GM12878 (cell line): ENCODE measurements at regions not wholly inside any gene's neighbourhood (a gene's known extent, or its start where the extent isn't known, plus 50 kb on each side); places are given as distances from the start of the nearest gene placed in this dataset.

Experiments used
- ATAC-seq: fragments of 200-7000 bp; cut with Tn5 transposase; 3 replicates; pipeline ENCODE4 v1.9.1; 2020; ENCODE audit warnings: mild to moderate bottlenecking, moderate library complexity
- BruUV-seq: library from RNA; stranded (reverse); fragments of 400-500 nt; replicated peaks from 2 replicates; lab custom pipeline; 2021; lab: Mats Ljungman, UMichigan
- CTCF ChIA-PET: fragments of 300-600 bp; sonication (Branson Sonifier 250); formaldehyde crosslinking; extraction: SDS; loops from one replicate; lab custom pipeline; 2021; ENCODE audit warnings: inconsistent platforms; lab: Yijun Ruan, JAX
- POLR2A ChIA-PET: fragments of 350-600 bp; formaldehyde crosslinking; extraction: SDS; loops from one replicate; lab custom pipeline; 2021; ENCODE audit warnings: inconsistent platforms; lab: Charles Lee
- RAD21 ChIA-PET: fragments of 300-600 bp; sonication (Branson Sonifier 250); formaldehyde crosslinking; loops from one replicate; lab custom pipeline; 2023; ENCODE audit warnings: antibody characterized with exemption; ENCODE audit not compliant: unreplicated experiment; lab: Charles Lee
- SMC1A ChIA-PET: fragments of 300-600 bp; sonication (Branson Sonifier 250); formaldehyde crosslinking; loops from one replicate; lab custom pipeline; 2023; ENCODE audit not compliant: unreplicated experiment, uncharacterized antibody; lab: Charles Lee
- DNase-seq: peaks from one replicate; pipeline ENCODE4 v3.0.0-alpha.2; 2011; ENCODE audit warnings: low read depth, low spot score
- FAIRE-seq: peaks from 3 replicates; lab custom pipeline; 2011; peaks lifted over from hg19 to GRCh38; lab: Jason Lieb, UNC
- H2AFZ ChIP-seq: 2 replicates; pipeline ENCODE4 v1.6.0; 2011; ENCODE audit warnings: low read depth, low read length, control low read depth; ENCODE audit not compliant: control insufficient read depth
- H3K27ac ChIP-seq: 2 replicates; pipeline ENCODE4 v1.5.1; 2011; ENCODE audit warnings: control low read depth; ENCODE audit not compliant: control insufficient read depth, insufficient read depth
- H3K27me3 ChIP-seq, 2 experiments: replicated peaks in 1 of 2; 2 replicates each; pipeline versions ENCODE4 v1.6.0 to v1.6.1; 2011; ENCODE audit warnings: low read length in 1 of 2; ENCODE audit not compliant: control insufficient read depth in 2 of 2, insufficient read depth in 2 of 2
- H3K36me3 ChIP-seq, 2 experiments: 2 replicates each; pipeline ENCODE4 v1.5.1; 2011; ENCODE audit warnings: low read length in 1 of 2; ENCODE audit not compliant: control insufficient read depth in 2 of 2, insufficient read depth in 2 of 2
- H3K4me1 ChIP-seq: 2 replicates; pipeline ENCODE4 v1.6.1; 2011; ENCODE audit warnings: mild to moderate bottlenecking, low read length, moderate library complexity, mixed read lengths; ENCODE audit not compliant: control insufficient read depth, insufficient read depth
- H3K4me2 ChIP-seq: 2 replicates; pipeline ENCODE4 v1.6.0; 2011; ENCODE audit warnings: control low read depth; ENCODE audit not compliant: control insufficient read depth, insufficient read depth
- H3K4me3 ChIP-seq: fragments of 200-600 bp; sonication (generic); 2 replicates; pipeline ENCODE4 v1.5.1; 2016
- H3K79me2 ChIP-seq: 2 replicates; pipeline ENCODE4 v1.6.0; 2011; ENCODE audit warnings: low read length; ENCODE audit not compliant: control insufficient read depth, insufficient read depth
- H3K9ac ChIP-seq: 2 replicates; pipeline ENCODE4 v1.8.0; 2011; ENCODE audit warnings: low read length, control low read depth, mixed read lengths; ENCODE audit not compliant: control insufficient read depth, insufficient read depth
- H3K9me3 ChIP-seq: replicated peaks from 3 replicates; pipeline ENCODE4 v1.5.1; 2011; ENCODE audit warnings: mild to moderate bottlenecking, low read length; ENCODE audit not compliant: control insufficient read depth, insufficient read depth
- H4K20me1 ChIP-seq: 2 replicates; pipeline ENCODE4 v1.6.0; 2011; ENCODE audit not compliant: control insufficient read depth, insufficient read depth
- SREBF2 ChIP-seq: IDR thresholded peaks from 2 replicates; pipeline ENCODE4 v1.6.1; 2012; ENCODE audit warnings: mild to moderate bottlenecking, low read length
- TARDBP ChIP-seq: IDR thresholded peaks from 2 replicates; pipeline ENCODE4 v1.6.1; 2016; ENCODE audit warnings: borderline replicate concordance
- TCF12 ChIP-seq: IDR thresholded peaks from 2 replicates; pipeline ENCODE4 v1.6.1; 2011; ENCODE audit warnings: low read depth, mild to moderate bottlenecking, low read length
- WGBS: methylation state at CpG from one replicate; pipeline ENCODE4 v1.1.6; 2016; ENCODE audit warnings: low lambda C conversion rate; ENCODE audit not compliant: insufficient replicate concordance, insufficient coverage; ENCODE audit errors: missing lambda C conversion rate; 5-methylcytosine and 5-hydroxymethylcytosine counted together
- in situ Hi-C: fragments of 300-500 bp; cut with MboI; formaldehyde crosslinking; loops from 9 replicates; pipeline ENCODE4 v1.14.3; 2018; ENCODE audit warnings: mixed read lengths
- intact Hi-C: fragments of 100-400 bp; cut with micrococcal nuclease; formaldehyde crosslinking; loops from one replicate; pipeline ENCODE4 v1.14.2; 2022; ENCODE audit not compliant: unreplicated experiment
- TF ChIP-seq, protein P1 (sequence below): fragments of 450-650 bp; formaldehyde crosslinking; IDR thresholded peaks from 2 replicates; pipeline ENCODE4 v1.4.0; 2022; ENCODE audit warnings: mild to moderate bottlenecking, moderate library complexity
- TF ChIP-seq, protein P2 (sequence below): IDR thresholded peaks from 2 replicates; pipeline ENCODE4 v1.6.1; 2011; ENCODE audit warnings: mild to moderate bottlenecking, low read depth, low read length, moderate library complexity; ENCODE audit not compliant: insufficient replicate concordance

DNA sequence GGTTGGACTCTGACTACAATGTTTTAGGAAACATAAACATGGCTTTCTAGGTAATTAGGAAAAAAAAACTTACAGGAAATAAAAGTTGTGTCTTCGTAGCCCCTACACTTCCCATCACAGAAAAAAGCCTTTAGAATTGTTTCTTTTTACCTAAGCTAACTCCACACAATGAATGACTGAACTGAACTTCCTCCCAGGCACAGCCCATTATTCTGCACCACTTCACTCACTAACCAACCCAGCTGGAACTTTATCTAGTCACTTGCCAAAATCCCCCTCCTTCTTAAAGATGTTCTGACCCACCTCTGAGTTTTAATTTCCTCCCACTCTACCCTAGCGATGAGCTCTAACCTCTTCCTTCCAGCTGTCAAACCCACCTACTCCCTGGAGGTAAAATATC lies 91.7 kb upstream of the MEOX2 start:
- Histone ChIP-seq H3K79me2 (no peaks in the 10 kb centered on the region), H3K4me1 (no peaks in the 10 kb centered on the region), H3K4me2 (no peak overlapping the region), H3K27me3 (no peaks in the 10 kb centered on the region), H4K20me1 (no peaks in the 10 kb centered on the region), H3K27ac (no peak overlapping the region), H3K36me3 (no peaks in the 10 kb centered on the region), H3K9me3 (no peaks in the 10 kb centered on the region), H3K9ac (no peak overlapping the region), H2AFZ (no peak overlapping the region), H3K4me3 (no peak overlapping the region)
- FAIRE-seq (no peak), DNase-seq (no peak), ATAC-seq (no peak)
- 0% methylated on average over 2 of the region's 2 CpGs for WGBS
- intact Hi-C loops, result no loop called here
- SMC1A ChIA-PET, result interaction anchor here (0.9 kb wide), 1 partner anchor 44 kb away, joined by 3 read pairs; no protein-coding TSS in a partner anchor
- in situ Hi-C loops, result no loop called here
- POLR2A ChIA-PET, result no interaction called here
- no peak for TF ChIP-seq TCF12
- TF ChIP-seq, protein P1, sequence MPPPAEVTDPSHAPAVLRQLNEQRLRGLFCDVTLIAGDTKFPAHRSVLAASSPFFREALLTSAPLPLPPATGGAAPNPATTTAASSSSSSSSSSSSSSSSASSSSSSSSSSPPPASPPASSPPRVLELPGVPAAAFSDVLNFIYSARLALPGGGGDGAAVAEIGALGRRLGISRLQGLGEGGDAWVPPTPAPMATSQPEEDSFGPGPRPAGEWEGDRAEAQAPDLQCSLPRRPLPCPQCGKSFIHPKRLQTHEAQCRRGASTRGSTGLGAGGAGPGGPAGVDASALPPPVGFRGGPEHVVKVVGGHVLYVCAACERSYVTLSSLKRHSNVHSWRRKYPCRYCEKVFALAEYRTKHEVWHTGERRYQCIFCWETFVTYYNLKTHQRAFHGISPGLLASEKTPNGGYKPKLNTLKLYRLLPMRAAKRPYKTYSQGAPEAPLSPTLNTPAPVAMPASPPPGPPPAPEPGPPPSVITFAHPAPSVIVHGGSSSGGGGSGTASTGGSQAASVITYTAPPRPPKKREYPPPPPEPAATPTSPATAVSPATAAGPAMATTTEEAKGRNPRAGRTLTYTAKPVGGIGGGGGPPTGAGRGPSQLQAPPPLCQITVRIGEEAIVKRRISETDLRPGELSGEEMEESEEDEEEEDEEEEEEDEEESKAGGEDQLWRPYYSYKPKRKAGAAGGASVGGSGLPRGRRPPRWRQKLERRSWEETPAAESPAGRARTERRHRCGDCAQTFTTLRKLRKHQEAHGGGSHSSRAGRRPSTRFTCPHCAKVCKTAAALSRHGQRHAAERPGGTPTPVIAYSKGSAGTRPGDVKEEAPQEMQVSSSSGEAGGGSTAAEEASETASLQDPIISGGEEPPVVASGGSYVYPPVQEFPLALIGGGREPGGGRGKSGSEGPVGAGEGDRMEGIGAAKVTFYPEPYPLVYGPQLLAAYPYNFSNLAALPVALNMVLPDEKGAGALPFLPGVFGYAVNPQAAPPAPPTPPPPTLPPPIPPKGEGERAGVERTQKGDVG (CRISPR knock-in tag), result no peak
- no TSS peak for BruUV-seq
- RAD21 ChIA-PET, result no interaction called here
- CTCF ChIA-PET, result no interaction called here

- DNase-seq, result no peak
- H3K9ac ChIP-seq, result no peak overlapping the region
- in situ Hi-C loops (no loop called here), intact Hi-C loops (no loop called here)
- ATAC-seq, result no peak
- no TSS peak for BruUV-seq
- H3K4me3 ChIP-seq, result no peak overlapping the region
- H4K20me1 ChIP-seq, result no peaks in the 10 kb centered on the region
- no peaks in the 10 kb centered on the region for H3K4me1 ChIP-seq
- no peaks in the 10 kb centered on the region for H3K36me3 ChIP-seq
- H3K9me3 ChIP-seq, result no peaks in the 10 kb centered on the region
- ChIA-PET RAD21 (no interaction called here), POLR2A (no interaction called here), CTCF (no interaction called here), SMC1A (interaction anchor here (1.1 kb wide), 1 partner anchor 10 kb away, joined by 3 read pairs; no protein-coding TSS in a partner anchor)
- no peak overlapping the region for H3K4me2 ChIP-seq
- FAIRE-seq, result no peak
- H3K27me3 ChIP-seq, result no peaks in the 10 kb centered on the region
- H3K79me2 ChIP-seq, result no peaks in the 10 kb centered on the region
- WGBS, result 50% methylated on average over 5 of the region's 5 CpGs
- TF ChIP-seq, protein P2, sequence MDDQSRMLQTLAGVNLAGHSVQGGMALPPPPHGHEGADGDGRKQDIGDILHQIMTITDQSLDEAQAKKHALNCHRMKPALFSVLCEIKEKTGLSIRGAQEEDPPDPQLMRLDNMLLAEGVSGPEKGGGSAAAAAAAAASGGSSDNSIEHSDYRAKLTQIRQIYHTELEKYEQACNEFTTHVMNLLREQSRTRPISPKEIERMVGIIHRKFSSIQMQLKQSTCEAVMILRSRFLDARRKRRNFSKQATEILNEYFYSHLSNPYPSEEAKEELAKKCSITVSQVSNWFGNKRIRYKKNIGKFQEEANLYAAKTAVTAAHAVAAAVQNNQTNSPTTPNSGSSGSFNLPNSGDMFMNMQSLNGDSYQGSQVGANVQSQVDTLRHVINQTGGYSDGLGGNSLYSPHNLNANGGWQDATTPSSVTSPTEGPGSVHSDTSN, result no peak
- no peak for TF ChIP-seq TARDBP
- no peak for TF ChIP-seq SREBF2
- H3K27ac ChIP-seq, result no peak overlapping the region
- no peak overlapping the region for H2AFZ ChIP-seq
Measured at GRCh38 chr7:15765753-15766152, 79.3 kb upstream of the MEOX2 start.
